ENCODE measurements at regions not wholly inside any gene's neighbourhood (a gene's known extent, or its start where the extent isn't known, plus 50 kb on each side); places are given as distances from the start of the nearest gene placed in this dataset.

DNA sequence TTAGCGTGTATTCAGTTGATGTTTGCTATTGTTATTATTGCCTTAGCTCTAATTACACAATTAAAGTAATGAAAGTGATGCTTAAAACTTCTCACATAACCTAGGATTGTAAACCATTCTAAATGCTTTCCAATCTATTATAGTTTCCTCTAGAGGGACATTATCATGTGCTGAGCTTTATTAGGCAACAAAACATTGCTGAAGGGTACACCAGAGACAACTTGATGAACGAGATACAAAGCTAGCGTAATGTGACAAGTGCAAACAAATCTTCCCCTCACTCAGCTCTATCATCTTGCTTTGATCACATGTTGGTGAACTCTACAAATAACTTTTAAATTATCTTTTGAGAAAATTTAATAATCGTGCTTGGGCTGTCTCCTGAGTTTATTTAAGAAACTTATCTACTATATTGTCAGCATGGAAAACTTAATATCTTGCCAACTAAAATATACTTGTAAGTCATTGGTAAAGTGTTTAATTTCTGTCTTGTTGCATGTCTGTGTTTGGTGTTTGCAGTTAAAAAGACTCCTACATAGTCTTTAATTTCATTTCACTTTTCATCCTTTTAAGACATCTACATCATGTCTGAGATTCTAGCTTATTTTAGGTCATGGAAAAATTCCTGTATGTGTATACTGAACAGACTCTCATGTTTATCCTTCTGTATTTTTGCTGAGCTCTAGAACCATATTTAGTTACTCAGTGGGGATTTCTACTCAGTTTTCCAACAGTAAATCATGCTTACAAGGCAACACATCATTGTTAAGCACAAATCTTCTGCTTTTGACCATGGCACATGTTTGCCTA is 104.2 kb upstream of the ADAMTS5 start:
- no peak for TF ChIP-seq EP300 (IDR thresholded peaks at IDR 0.05)
- no peak for TF ChIP-seq POLR2AphosphoS5 (IDR thresholded peaks at IDR 0.05)
- no peak for TF ChIP-seq POLR2A (IDR thresholded peaks at IDR 0.05)
